RWPE2 (cell line): ENCODE measurements at regions not wholly inside any gene's neighbourhood (a gene's known extent, or its start where the extent isn't known, plus 50 kb on each side); places are given as distances from the start of the nearest gene placed in this dataset.

Source experiments
- ATAC-seq: fragments of 200-7000 bp; cut with Tn5 transposase; 3 replicates; pipeline ENCODE4 v1.9.1; 2021; ENCODE audit warnings: low read depth
- DNase-seq: peaks from one replicate; pipeline ENCODE4 v3.0.0-alpha.2; 2020; ENCODE audit warnings: low spot score
- H3K27ac ChIP-seq: fragments of 450-650 bp; 2 replicates; pipeline ENCODE4 v1.5.1; 2017; ENCODE audit warnings: mild to moderate bottlenecking; ENCODE audit not compliant: poor library complexity, severe bottlenecking
- H3K27me3 ChIP-seq: fragments of 250-450 bp; sonication (Bioruptor Pico); 2 replicates; pipeline ENCODE4 v1.5.1; 2021; ENCODE audit warnings: mild to moderate bottlenecking, moderate library complexity; ENCODE audit not compliant: insufficient read depth, poor library complexity, severe bottlenecking
- H3K36me3 ChIP-seq: fragments of 250-450 bp; sonication (Bioruptor Pico); 2 replicates; pipeline ENCODE4 v1.5.1; 2020; ENCODE audit warnings: low read depth, mild to moderate bottlenecking, moderate library complexity
- H3K4me1 ChIP-seq: fragments of 250-450 bp; sonication (Bioruptor Pico); 2 replicates; pipeline ENCODE4 v1.5.1; 2021; ENCODE audit warnings: mild to moderate bottlenecking, moderate library complexity; ENCODE audit not compliant: insufficient read depth, poor library complexity, severe bottlenecking
- H3K4me3 ChIP-seq: fragments of 250-450 bp; sonication (Bioruptor Pico); 2 replicates; pipeline ENCODE4 v1.5.1; 2021; ENCODE audit warnings: mild to moderate bottlenecking, moderate library complexity; ENCODE audit not compliant: severe bottlenecking
- H3K9me3 ChIP-seq: fragments of 250-450 bp; sonication (Bioruptor Pico); 2 replicates; pipeline ENCODE4 v1.5.1; 2021; ENCODE audit warnings: mild to moderate bottlenecking, moderate library complexity; ENCODE audit not compliant: severe bottlenecking
- CTCF ChIP-seq: fragments of 450-650 bp; IDR thresholded peaks from one replicate; pipeline ENCODE4 v1.5.1; 2017; ENCODE audit warnings: mild to moderate bottlenecking, moderate library complexity; ENCODE audit not compliant: poor library complexity, severe bottlenecking

- Histone ChIP-seq H3K4me1 (no peaks in the 10 kb centered on the region), H3K36me3 (no peaks in the 10 kb centered on the region), H3K27me3 (no peaks in the 10 kb centered on the region), H3K9me3 (no peaks in the 10 kb centered on the region), H3K27ac (no peak overlapping the region), H3K4me3 (no peak overlapping the region)
- ATAC-seq (no peak), DNase-seq (no peak)
- TF ChIP-seq CTCF = no peak
Observed at GRCh38 chr17:419073-419735, 66.6 kb upstream of the RPH3AL start.

GRCh38 chr17:418421-418751 lies 65.8 kb upstream of the RPH3AL start:
- Histone ChIP-seq H3K4me3 (no peak overlapping the region), H3K9me3 (no peaks in the 10 kb centered on the region), H3K4me1 (no peaks in the 10 kb centered on the region), H3K36me3 (no peaks in the 10 kb centered on the region), H3K27ac (no peak overlapping the region), H3K27me3 (no peaks in the 10 kb centered on the region)
- ATAC-seq = no peak
- TF ChIP-seq CTCF = no peak
- DNase-seq = no peak

GRCh38 chr17:417691-418420 lies 65.2 kb upstream of the RPH3AL start:
- Histone ChIP-seq H3K36me3 (no peaks in the 10 kb centered on the region), H3K27me3 (no peaks in the 10 kb centered on the region), H3K4me1 (no peaks in the 10 kb centered on the region), H3K27ac (no peak overlapping the region), H3K4me3 (no peak overlapping the region), H3K9me3 (no peaks in the 10 kb centered on the region)
- ATAC-seq (no peak), DNase-seq (no peak)
- TF ChIP-seq CTCF = no peak

GRCh38 chr17:416293-417206 lies 63.9 kb upstream of the RPH3AL start:
- Histone ChIP-seq H3K9me3 (no peaks in the 10 kb centered on the region), H3K4me3 (no peak overlapping the region)

More at GRCh38 chr17:416293-417206, 63.9 kb upstream of the RPH3AL start:
- Histone ChIP-seq H3K4me1 (no peaks in the 10 kb centered on the region), H3K27ac (no peak overlapping the region), H3K27me3 (no peaks in the 10 kb centered on the region), H3K36me3 (no peaks in the 10 kb centered on the region)
- DNase-seq (no peak), ATAC-seq (no peak)
- TF ChIP-seq CTCF = no peak
